GM19452 (cell line): ENCODE measurements at regions not wholly inside any gene's neighbourhood (a gene's known extent, or its start where the extent isn't known, plus 50 kb on each side); places are given as distances from the start of the nearest gene placed in this dataset.

Experiments used
- ATAC-seq: cut with Tn5 transposase; IDR thresholded peaks from one replicate; pipeline ENCODE4 v1.9.1; 2021; ENCODE audit not compliant: unreplicated experiment

GRCh38 chr19:28402701-28403290, 810.2 kb downstream of the UQCRFS1 start:
- ATAC-seq, result no peak

- no peak for ATAC-seq
Measured at GRCh38 chr19:28401739-28402424, 811.1 kb downstream of the UQCRFS1 start.

- no peak for ATAC-seq
Measured at GRCh38 chr19:28400953-28401671, 811.8 kb downstream of the UQCRFS1 start.

GRCh38 chr19:28399187-28399586, 813.8 kb downstream of the UQCRFS1 start:
- no peak for ATAC-seq

- ATAC-seq, result no peak
Measured at GRCh38 chr19:28397800-28398199, 815.2 kb downstream of the UQCRFS1 start.

GRCh38 chr19:28397306-28397705, 815.6 kb downstream of the UQCRFS1 start:
- ATAC-seq, result no peak

- no peak for ATAC-seq
Measured at GRCh38 chr19:28396287-28396831, 816.6 kb downstream of the UQCRFS1 start.

GRCh38 chr19:28394725-28395124, 818.2 kb downstream of the UQCRFS1 start:
- ATAC-seq, result no peak

GRCh38 chr19:28393574-28394336, 819.2 kb downstream of the UQCRFS1 start:
- no peak for ATAC-seq

GRCh38 chr19:28388988-28389387, 824.0 kb downstream of the UQCRFS1 start:
- no peak for ATAC-seq

- no peak for ATAC-seq
Measured at GRCh38 chr19:28387507-28387906, 825.4 kb downstream of the UQCRFS1 start.

- ATAC-seq, result no peak
Measured at GRCh38 chr19:28386470-28386869, 826.5 kb downstream of the UQCRFS1 start.

GRCh38 chr19:28386066-28386465, 826.9 kb downstream of the UQCRFS1 start:
- ATAC-seq, result no peak

- no peak for ATAC-seq
Measured at GRCh38 chr19:28377077-28377476, 835.9 kb downstream of the UQCRFS1 start.

GRCh38 chr19:28374971-28375370, 838.0 kb downstream of the UQCRFS1 start:
- ATAC-seq, result no peak

- ATAC-seq, result no peak
Measured at GRCh38 chr19:28372576-28373247, 840.2 kb downstream of the UQCRFS1 start.

GRCh38 chr19:28367146-28367545, 845.8 kb downstream of the UQCRFS1 start:
- no peak for ATAC-seq

GRCh38 chr19:28363254-28363653, 849.7 kb downstream of the UQCRFS1 start:
- ATAC-seq, result no peak

GRCh38 chr19:28359431-28360414, 853.2 kb downstream of the UQCRFS1 start:
- no peak for ATAC-seq
